ENCODE measurements at regions not wholly inside any gene's neighbourhood (a gene's known extent, or its start where the extent isn't known, plus 50 kb on each side); places are given as distances from the start of the nearest gene placed in this dataset.

- no peak for TF ChIP-seq CTCF (IDR thresholded peaks at IDR 0.05; ENCODE audit: low read depth, low read length, poor library complexity, severe bottlenecking)
- TF ChIP-seq EZH2phosphoT487 (IDR thresholded peaks at IDR 0.05; ENCODE audit: borderline replicate concordance, low read length): no peak
Observed at GRCh38 chr13:69595181-69595580, 512.4 kb upstream of the ATXN8OS start.

Measured in DOHH2 (cell line).